Endothelial cell of umbilical vein (primary cell): ENCODE measurements at regions not wholly inside any gene's neighbourhood (a gene's known extent, or its start where the extent isn't known, plus 50 kb on each side); places are given as distances from the start of the nearest gene placed in this dataset.

Source experiments
- BruUV-seq: library from RNA; stranded (reverse); fragments of 400-500 nt; replicated peaks from 2 replicates; lab custom pipeline; 2021; lab: Mats Ljungman, UMichigan
- CTCF ChIA-PET: fragments of 300-600, 350-600 bp; sonication (Branson Sonifier 250); formaldehyde crosslinking; loops from one replicate; lab custom pipeline; 2021; ENCODE audit warnings: antibody characterized with exemption, inconsistent platforms; lab: Charles Lee
- POLR2A ChIA-PET: fragments of 300-600, 350-600 bp; sonication (Branson Sonifier 250); formaldehyde crosslinking; loops from one replicate; lab custom pipeline; 2021; ENCODE audit warnings: antibody characterized with exemption, inconsistent platforms; lab: Charles Lee
- DNase-seq: peaks from one replicate; pipeline ENCODE4 v3.0.0-alpha.2; 2011; ENCODE audit warnings: low read depth, low spot score
- FAIRE-seq: peaks from 2 replicates; lab custom pipeline; 2011; peaks lifted over from hg19 to GRCh38; lab: Jason Lieb, UNC
- H2AFZ ChIP-seq: 2 replicates; pipeline ENCODE4 v1.6.0; 2012; ENCODE audit warnings: low read depth, low read length, control low read depth, inconsistent platforms
- H3K27ac ChIP-seq: 2 replicates; pipeline ENCODE4 v1.5.1; 2011; ENCODE audit warnings: low read depth, mild to moderate bottlenecking, control low read depth, low read length, moderate library complexity; ENCODE audit not compliant: insufficient read depth
- H3K27me3 ChIP-seq, 2 experiments: 2 replicates each; pipeline versions ENCODE4 v1.6.0 to v1.6.1; 2011; ENCODE audit warnings: low read length in 2 of 2, mixed read lengths in 1 of 2; ENCODE audit not compliant: control insufficient read depth in 2 of 2, insufficient read depth in 2 of 2
- H3K36me3 ChIP-seq, 2 experiments: 2 replicates in 1 of 2; 3 replicates in 1 of 2; pipeline ENCODE4 v1.5.1; 2011; ENCODE audit warnings: low read length in 2 of 2, mild to moderate bottlenecking in 1 of 2, moderate library complexity in 1 of 2; ENCODE audit not compliant: control insufficient read depth in 2 of 2, insufficient read depth in 2 of 2; ENCODE audit errors: extremely low read depth in 1 of 2
- H3K4me1 ChIP-seq: 3 replicates; pipeline ENCODE4 v1.5.1; 2011; ENCODE audit warnings: mild to moderate bottlenecking, low read length; ENCODE audit not compliant: control insufficient read depth, insufficient read depth; ENCODE audit errors: extremely low read depth
- H3K4me2 ChIP-seq: 2 replicates; pipeline ENCODE4 v1.6.1; 2011; ENCODE audit warnings: low read length, control low read depth, mixed read lengths; ENCODE audit not compliant: insufficient read depth
- H3K4me3 ChIP-seq, 3 experiments: fragments of 200-600 bp in 1 of 3; sonication (generic), shearing (Covaris generic) in 1 of 3; replicated peaks in 1 of 3; 2 replicates each; pipeline ENCODE4 v1.5.1; 2011 to 2016; ENCODE audit warnings: control low read depth in 3 of 3, low read length in 3 of 3, mild to moderate bottlenecking in 2 of 3, inconsistent platforms in 1 of 3, low read depth in 1 of 3, moderate library complexity in 1 of 3; ENCODE audit not compliant: insufficient read depth in 1 of 3
- H3K79me2 ChIP-seq: 2 replicates; pipeline ENCODE4 v1.6.0; 2012; ENCODE audit warnings: low read length, inconsistent platforms; ENCODE audit not compliant: control insufficient read depth, insufficient read depth
- H3K9ac ChIP-seq: replicated peaks from 2 replicates; pipeline ENCODE3; 2011; ENCODE audit warnings: low read length, control low read depth; ENCODE audit not compliant: insufficient read depth; ENCODE audit errors: extremely low read depth
- H3K9me1 ChIP-seq: replicated peaks from 3 replicates; pipeline ENCODE4 v1.6.0; 2011; ENCODE audit warnings: mild to moderate bottlenecking, low read length; ENCODE audit not compliant: control insufficient read depth, insufficient read depth; ENCODE audit errors: extremely low read depth
- H3K9me3 ChIP-seq: replicated peaks from 2 replicates; pipeline ENCODE4 v1.5.1; 2012; ENCODE audit warnings: low read length, inconsistent platforms; ENCODE audit not compliant: control insufficient read depth, insufficient read depth
- H4K20me1 ChIP-seq: replicated peaks from 2 replicates; pipeline ENCODE3; 2011; ENCODE audit warnings: mild to moderate bottlenecking, low read length; ENCODE audit not compliant: control insufficient read depth, insufficient read depth; ENCODE audit errors: extremely low read depth
- FOS ChIP-seq: IDR thresholded peaks from 2 replicates; pipeline ENCODE4 v1.6.1; 2011; ENCODE audit warnings: mild to moderate bottlenecking, low read length, moderate library complexity, borderline replicate concordance; ENCODE audit not compliant: insufficient read depth
- GATA2 ChIP-seq: IDR thresholded peaks from 2 replicates; pipeline ENCODE4 v1.7.0; 2011; ENCODE audit warnings: low read depth, mild to moderate bottlenecking, moderate library complexity, mixed read lengths, low read length; ENCODE audit not compliant: insufficient read length, insufficient read depth
- MYC ChIP-seq: IDR thresholded peaks from one replicate; pipeline ENCODE4 v1.6.1; 2011; ENCODE audit warnings: mild to moderate bottlenecking, low read depth, low read length
- dilution Hi-C: fragments of 300-500 bp; cut with MboI; formaldehyde crosslinking; loops from one replicate; pipeline ENCODE4 v1.15.0; 2019; ENCODE audit warnings: low sequenced_read_pairs; ENCODE audit not compliant: extremely low pct_ligation_motif_present
- intact Hi-C: fragments of 100-400 bp; cut with micrococcal nuclease; formaldehyde crosslinking; loops from one replicate; pipeline ENCODE4 v1.10.0; 2022
- TF ChIP-seq, protein P1 (sequence below), 2 donors: IDR thresholded peaks; 1 replicate in 1 of 2; 2 replicates in 1 of 2; pipeline ENCODE4 v1.5.1; 2011; ENCODE audit warnings: low read length in 2 of 2, mild to moderate bottlenecking in 2 of 2, moderate library complexity in 2 of 2, control low read depth in 1 of 2, inconsistent platforms in 1 of 2, low read depth in 1 of 2; ENCODE audit not compliant: insufficient read depth in 1 of 2; ENCODE audit errors: extremely low read depth in 1 of 2

DNA sequence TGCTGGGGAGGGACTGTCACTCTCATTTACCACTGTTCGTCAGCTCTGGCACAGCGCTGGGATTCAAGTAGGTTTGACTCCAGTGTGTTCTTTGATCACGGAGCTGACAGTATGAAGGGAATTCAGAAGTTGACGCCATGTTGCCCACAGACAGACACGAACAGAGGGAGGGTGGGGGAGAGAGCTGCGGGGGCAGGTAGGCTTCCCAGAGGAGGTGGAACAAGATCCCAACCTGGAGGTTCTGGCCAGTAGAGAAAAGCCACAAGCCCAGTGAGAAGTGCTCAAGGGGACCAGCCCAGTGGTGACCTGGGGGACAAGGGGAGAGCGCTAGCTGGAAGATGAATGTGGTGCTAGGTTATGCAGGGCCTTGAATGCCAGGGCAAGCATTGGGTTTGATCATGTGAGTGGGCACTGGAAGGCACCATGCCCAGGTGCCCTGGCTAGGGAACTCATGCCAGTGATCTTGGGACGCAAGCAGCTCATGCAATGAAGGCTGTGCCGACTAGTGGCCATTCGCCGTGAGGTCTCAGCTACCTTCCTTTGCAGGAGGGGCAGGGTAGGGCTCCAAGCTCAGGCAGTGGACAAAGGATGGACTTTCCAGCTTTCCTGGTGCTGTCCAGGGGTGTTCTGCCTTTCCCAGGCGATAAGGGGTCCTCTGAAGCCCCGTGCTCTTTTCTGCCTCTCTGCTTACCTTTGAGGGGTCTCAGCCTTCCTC is 50.4 kb upstream of the APCDD1L start:
- DNase-seq (no peak), FAIRE-seq (no peak)
- TF ChIP-seq GATA2, result no peak
- TF ChIP-seq MYC, result no peak
- TF ChIP-seq FOS, result no peak
- TF ChIP-seq, protein P1, sequence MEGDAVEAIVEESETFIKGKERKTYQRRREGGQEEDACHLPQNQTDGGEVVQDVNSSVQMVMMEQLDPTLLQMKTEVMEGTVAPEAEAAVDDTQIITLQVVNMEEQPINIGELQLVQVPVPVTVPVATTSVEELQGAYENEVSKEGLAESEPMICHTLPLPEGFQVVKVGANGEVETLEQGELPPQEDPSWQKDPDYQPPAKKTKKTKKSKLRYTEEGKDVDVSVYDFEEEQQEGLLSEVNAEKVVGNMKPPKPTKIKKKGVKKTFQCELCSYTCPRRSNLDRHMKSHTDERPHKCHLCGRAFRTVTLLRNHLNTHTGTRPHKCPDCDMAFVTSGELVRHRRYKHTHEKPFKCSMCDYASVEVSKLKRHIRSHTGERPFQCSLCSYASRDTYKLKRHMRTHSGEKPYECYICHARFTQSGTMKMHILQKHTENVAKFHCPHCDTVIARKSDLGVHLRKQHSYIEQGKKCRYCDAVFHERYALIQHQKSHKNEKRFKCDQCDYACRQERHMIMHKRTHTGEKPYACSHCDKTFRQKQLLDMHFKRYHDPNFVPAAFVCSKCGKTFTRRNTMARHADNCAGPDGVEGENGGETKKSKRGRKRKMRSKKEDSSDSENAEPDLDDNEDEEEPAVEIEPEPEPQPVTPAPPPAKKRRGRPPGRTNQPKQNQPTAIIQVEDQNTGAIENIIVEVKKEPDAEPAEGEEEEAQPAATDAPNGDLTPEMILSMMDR (IDR thresholded peaks at IDR 0.05; ENCODE audit: extremely low read depth in 1 of 2, insufficient read depth in 1 of 2, low read depth in 1 of 2, low read length in 2 of 2), result no peak
- Histone ChIP-seq H3K9me3 (no peaks in the 10 kb centered on the region), H3K36me3 (no peaks in the 10 kb centered on the region), H3K4me3 (no peak overlapping the region), H4K20me1 (no peaks in the 10 kb centered on the region), H3K27me3 (peaks cover 0 to 1% of the 10 kb centered on the region in 2 experiments), H3K79me2 (no peaks in the 10 kb centered on the region), H2AFZ (no peak overlapping the region), H3K4me2 (no peak overlapping the region), H3K9ac (no peak overlapping the region), H3K4me1 (no peaks in the 10 kb centered on the region), H3K9me1 (no peaks in the 10 kb centered on the region), H3K27ac (no peak overlapping the region)
- POLR2A ChIA-PET, result no interaction called here
- dilution Hi-C loops, result no loop called here
- no TSS peak for BruUV-seq
- intact Hi-C loops, result no loop called here
- CTCF ChIA-PET, result interaction anchor here (0.9 to 1.5 kb wide), 2 partner anchors 10 to 36 kb away, joined by 3 to 4 read pairs; no protein-coding TSS in a partner anchor
